ENCODE measurements at regions not wholly inside any gene's neighbourhood (a gene's known extent, or its start where the extent isn't known, plus 50 kb on each side); places are given as distances from the start of the nearest gene placed in this dataset.

DNA sequence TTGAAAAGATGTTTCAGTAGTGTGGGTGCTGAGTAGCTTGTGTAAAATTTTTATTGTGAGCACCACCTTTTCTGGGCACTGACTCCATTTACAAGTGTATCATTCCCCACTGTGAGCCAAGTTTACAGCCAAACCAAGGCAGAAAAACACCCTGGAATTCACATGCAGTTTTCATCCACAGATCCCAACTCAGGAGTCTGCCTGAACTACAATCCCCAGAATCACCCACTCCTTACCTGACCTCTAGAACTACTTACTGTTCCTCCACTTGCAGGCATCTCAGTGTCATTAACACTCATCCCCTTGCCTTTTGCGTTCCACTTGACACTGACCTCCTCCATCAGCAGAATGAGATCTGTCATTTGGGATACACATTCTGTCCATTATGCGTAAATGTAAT, 2042.6 kb upstream of the CDH6 start:
- 55% methylated on average over 2 of the region's 2 CpGs for WGBS
- TF ChIP-seq POLR2A (IDR thresholded peaks at IDR 0.05) (no peak), CTCF (IDR thresholded peaks at IDR 0.05) (no peak), POLR2AphosphoS5 (IDR thresholded peaks at IDR 0.05) (no peak)
- intact Hi-C loops (cut with DNase I): no loop called here
- Histone ChIP-seq H3K4me1 (replicated peaks) (no peaks in the 10 kb centered on the region), H3K4me3 (no peak overlapping the region), H3K36me3 (no peaks in the 10 kb centered on the region), H3K9me3 (no peaks in the 10 kb centered on the region), H3K27ac (no peak overlapping the region), H3K27me3 (replicated peaks; ENCODE audit: insufficient read depth) (no peaks in the 10 kb centered on the region)
- DNase-seq (ENCODE audit: low spot score): no peak

DNA sequence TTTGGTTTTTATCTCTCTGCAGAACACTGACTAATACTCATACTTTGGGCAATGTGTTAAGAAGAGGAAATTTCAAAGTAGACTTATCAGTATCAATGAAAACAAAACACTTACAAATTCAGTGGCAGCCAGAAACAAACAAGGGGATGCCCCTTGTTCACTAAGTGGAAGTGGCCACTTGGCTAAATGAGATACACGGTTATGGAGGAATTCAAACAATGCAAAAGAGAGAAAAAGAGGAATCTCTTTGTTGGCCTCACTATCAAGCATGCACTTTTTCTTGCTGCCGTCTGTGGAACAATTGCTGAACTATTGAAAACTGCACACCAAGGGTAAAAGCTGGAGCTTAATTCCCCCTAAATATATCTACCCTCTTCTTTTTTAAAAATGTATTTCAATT, 2044.9 kb upstream of the CDH6 start:
- Histone ChIP-seq H3K9me3 (no peaks in the 10 kb centered on the region), H3K4me3 (no peak overlapping the region), H3K27ac (no peak overlapping the region), H3K27me3 (replicated peaks; ENCODE audit: insufficient read depth) (no peaks in the 10 kb centered on the region), H3K4me1 (replicated peaks) (no peaks in the 10 kb centered on the region), H3K36me3 (no peaks in the 10 kb centered on the region)
- WGBS: 61% methylated on average over 2 of the region's 2 CpGs
- intact Hi-C loops (cut with DNase I): no loop called here
- DNase-seq (ENCODE audit: low spot score): no peak
- no peak for TF ChIP-seq POLR2A (IDR thresholded peaks at IDR 0.05)
- TF ChIP-seq CTCF (IDR thresholded peaks at IDR 0.05): no peak
- no peak for TF ChIP-seq POLR2AphosphoS5 (IDR thresholded peaks at IDR 0.05)

DNA sequence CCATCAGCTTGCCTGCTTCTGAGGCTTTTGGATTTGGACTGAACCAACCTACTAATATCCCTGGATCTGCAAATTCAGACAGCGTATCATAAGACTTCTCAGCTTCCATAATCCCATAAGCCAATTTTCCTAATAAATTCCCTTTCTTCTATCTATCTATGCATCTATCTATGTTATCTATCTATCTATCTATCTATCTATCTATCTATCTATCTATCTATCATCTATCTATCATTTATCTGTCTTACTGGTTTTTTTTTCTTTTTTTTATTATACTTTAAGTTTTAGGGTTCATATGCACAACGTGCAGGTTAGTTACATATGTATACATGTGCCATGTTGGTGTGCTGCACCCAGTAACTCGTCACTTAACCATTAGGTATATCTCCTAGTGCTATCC, 2045.4 kb upstream of the CDH6 start:
- H3K27ac ChIP-seq: no peak overlapping the region
- no peak for DNase-seq (ENCODE audit: low spot score)
- H3K27me3 ChIP-seq (replicated peaks; ENCODE audit: insufficient read depth): no peaks in the 10 kb centered on the region
- H3K36me3 ChIP-seq: no peaks in the 10 kb centered on the region
- no peaks in the 10 kb centered on the region for H3K4me1 ChIP-seq (replicated peaks)
- no peak overlapping the region for H3K4me3 ChIP-seq
- 89% methylated on average over 3 of the region's 3 CpGs for WGBS
- no peaks in the 10 kb centered on the region for H3K9me3 ChIP-seq
- intact Hi-C loops (cut with DNase I): no loop called here
- TF ChIP-seq POLR2AphosphoS5 (IDR thresholded peaks at IDR 0.05) (no peak), POLR2A (IDR thresholded peaks at IDR 0.05) (no peak), CTCF (IDR thresholded peaks at IDR 0.05) (no peak)

DNA sequence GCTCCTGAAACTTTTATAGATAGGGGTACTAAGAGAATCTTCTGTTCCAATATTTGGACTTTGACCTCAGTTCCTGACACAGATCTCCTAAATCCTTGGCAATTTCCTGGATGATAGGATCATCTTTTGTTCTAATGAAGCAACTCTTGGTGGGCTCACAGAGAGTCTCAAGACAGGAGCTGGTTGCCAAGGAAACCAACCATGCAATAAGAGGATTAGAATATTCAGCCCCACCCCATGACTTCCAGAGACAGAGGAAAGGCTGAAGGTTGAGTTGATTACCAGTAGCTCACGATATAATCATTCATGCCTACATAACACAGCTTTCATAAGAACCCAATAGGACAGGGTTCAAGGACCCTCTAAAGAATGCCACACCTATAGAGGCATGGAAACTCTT, 2050.2 kb upstream of the CDH6 start:
- Histone ChIP-seq H3K27ac (no peak overlapping the region), H3K27me3 (replicated peaks; ENCODE audit: insufficient read depth) (no peaks in the 10 kb centered on the region), H3K36me3 (no peaks in the 10 kb centered on the region), H3K4me3 (no peak overlapping the region), H3K9me3 (no peaks in the 10 kb centered on the region), H3K4me1 (replicated peaks) (no peaks in the 10 kb centered on the region)
- intact Hi-C loops (cut with DNase I): no loop called here
- TF ChIP-seq CTCF (IDR thresholded peaks at IDR 0.05) (no peak), POLR2AphosphoS5 (IDR thresholded peaks at IDR 0.05) (no peak), POLR2A (IDR thresholded peaks at IDR 0.05) (no peak)
- DNase-seq (ENCODE audit: low spot score): no peak
- 64% methylated on average over 1 of the region's 1 CpG for WGBS

GRCh38 chr5:29134418-29134817, 2059.1 kb upstream of the CDH6 start:
- Histone ChIP-seq H3K4me1 (replicated peaks) (no peaks in the 10 kb centered on the region), H3K4me3 (no peak overlapping the region), H3K27me3 (replicated peaks; ENCODE audit: insufficient read depth) (no peaks in the 10 kb centered on the region), H3K27ac (no peak overlapping the region), H3K36me3 (no peaks in the 10 kb centered on the region), H3K9me3 (no peaks in the 10 kb centered on the region)
- no peak for TF ChIP-seq POLR2A (IDR thresholded peaks at IDR 0.05)
- TF ChIP-seq POLR2AphosphoS5 (IDR thresholded peaks at IDR 0.05): no peak
- TF ChIP-seq CTCF (IDR thresholded peaks at IDR 0.05): no peak
- DNase-seq (ENCODE audit: low spot score): no peak
- intact Hi-C loops (cut with DNase I): no loop called here
- WGBS: 68% methylated on average over 2 of the region's 2 CpGs

All from prostate gland (tissue), 2 donors.